HL-60 (cell line): ENCODE measurements at regions not wholly inside any gene's neighbourhood (a gene's known extent, or its start where the extent isn't known, plus 50 kb on each side); places are given as distances from the start of the nearest gene placed in this dataset.

Experiments
- DNase-seq, 2 experiments: peaks; one replicate each; pipeline ENCODE4 v3.0.0-alpha.2; 2010 to 2020; ENCODE audit warnings: low read depth in 1 of 2, low spot score in 1 of 2
- H3K27ac ChIP-seq: fragments of 250-450 bp; sonication (Bioruptor Pico); replicated peaks from 2 replicates; pipeline ENCODE4 v1.5.1; 2020; ENCODE audit warnings: mild to moderate bottlenecking, moderate library complexity
- H3K27me3 ChIP-seq: fragments of 250-450 bp; sonication (Bioruptor Pico); 2 replicates; pipeline ENCODE4 v1.5.1; 2021; ENCODE audit warnings: mild to moderate bottlenecking, moderate library complexity; ENCODE audit not compliant: insufficient read depth, poor library complexity, severe bottlenecking
- H3K4me3 ChIP-seq: replicated peaks from 2 replicates; pipeline ENCODE4 v1.5.1; 2011; ENCODE audit warnings: mild to moderate bottlenecking, control low read depth, low read length; ENCODE audit not compliant: insufficient read depth
- CTCF ChIP-seq: IDR thresholded peaks from one replicate; pipeline ENCODE4 v1.5.1; 2011; ENCODE audit warnings: low read length, control low read depth, inconsistent platforms; ENCODE audit not compliant: insufficient read depth
- GABPA ChIP-seq: IDR thresholded peaks from 2 replicates; pipeline ENCODE4 v1.6.1; 2012; ENCODE audit warnings: low read depth
- POLR2AphosphoS5 ChIP-seq: IDR thresholded peaks from 2 replicates; pipeline ENCODE4 v1.6.1; 2012; ENCODE audit warnings: low read depth
- REST ChIP-seq: IDR thresholded peaks from 2 replicates; pipeline ENCODE4 v1.6.1; 2012; ENCODE audit warnings: low read depth; ENCODE audit not compliant: insufficient replicate concordance
- SPI1 ChIP-seq: IDR thresholded peaks from 2 replicates; pipeline ENCODE4 v1.6.1; 2012; ENCODE audit warnings: low read depth, mild to moderate bottlenecking, borderline replicate concordance

GRCh38 chr11:134850566-134850965 is 438.5 kb upstream of the B3GAT1 start:
- no peak overlapping the region for H3K4me3 ChIP-seq
- H3K27ac ChIP-seq, result no peak overlapping the region
- DNase-seq, result no peak
- H3K27me3 ChIP-seq, result no peaks in the 10 kb centered on the region
- TF ChIP-seq REST (no peak), GABPA (no peak), SPI1 (no peak), POLR2AphosphoS5 (no peak), CTCF (no peak)

GRCh38 chr11:134849833-134850232 is 437.8 kb upstream of the B3GAT1 start:
- no peak overlapping the region for H3K27ac ChIP-seq
- no peak overlapping the region for H3K4me3 ChIP-seq
- H3K27me3 ChIP-seq, result no peaks in the 10 kb centered on the region
- DNase-seq, result no peak
- TF ChIP-seq SPI1, result no peak
- TF ChIP-seq REST, result no peak
- no peak for TF ChIP-seq POLR2AphosphoS5
- no peak for TF ChIP-seq GABPA
- TF ChIP-seq CTCF, result no peak

DNA sequence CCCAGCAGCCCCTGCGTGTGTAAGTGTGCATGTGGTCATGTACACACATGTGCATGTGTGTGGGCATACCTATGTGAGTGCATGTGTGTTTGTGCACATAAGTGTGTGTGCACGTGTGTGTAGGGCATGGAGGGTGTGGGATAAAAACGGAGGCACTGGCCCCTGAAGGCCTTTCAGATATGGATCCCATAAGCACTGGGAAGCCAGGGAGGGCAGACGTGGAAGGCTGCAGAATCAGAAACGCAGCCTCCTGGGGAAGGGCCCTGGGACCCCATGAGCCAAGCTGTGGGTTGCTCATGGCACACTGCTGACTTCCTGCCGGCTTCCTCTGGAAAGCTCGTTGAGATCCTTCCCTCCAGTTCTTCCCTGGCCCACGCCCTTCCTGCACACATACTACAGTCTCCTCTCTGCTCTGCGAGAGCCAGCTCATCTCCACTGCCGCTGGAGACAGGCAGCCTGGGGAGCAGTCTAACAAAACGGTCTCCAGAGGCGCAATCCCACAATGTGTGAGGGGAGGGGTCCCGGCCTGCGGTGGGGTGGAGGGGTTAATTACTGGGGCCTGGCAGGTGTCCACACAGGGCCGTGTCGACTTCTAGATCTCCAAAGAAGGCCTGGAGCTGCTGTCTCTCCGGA is 435.2 kb upstream of the B3GAT1 start:
- DNase-seq, result no peak
- no peak overlapping the region for H3K4me3 ChIP-seq
- H3K27me3 ChIP-seq, result no peaks in the 10 kb centered on the region
- no peak overlapping the region for H3K27ac ChIP-seq
- TF ChIP-seq GABPA, result no peak
- no peak for TF ChIP-seq SPI1
- TF ChIP-seq POLR2AphosphoS5, result no peak
- no peak for TF ChIP-seq REST
- TF ChIP-seq CTCF, result no peak
